CD4-positive, CD25-positive, alpha-beta regulatory T cell (primary cell): ENCODE measurements at regions not wholly inside any gene's neighbourhood (a gene's known extent, or its start where the extent isn't known, plus 50 kb on each side); places are given as distances from the start of the nearest gene placed in this dataset.
"Not testable (repeated sequence)": the region's sequence is repeated elsewhere in the genome, so short reads cannot be mapped to it uniquely, and the experiment has no call there.

ENCODE experiments used
- ATAC-seq, 2 donors: fragments of 150-1000 bp; cut with Tn5 transposase; one replicate each; pipeline ENCODE4 v1.10.0; 2021; ENCODE audit warnings: low read depth in 2 of 2, moderate number of reproducible peaks in 2 of 2, moderate library complexity in 1 of 2
- DNase-seq, 3 donors: peaks; one replicate each; pipeline versions ENCODE4 v3.0.0 to v3.0.0-alpha.2; 2012 to 2022; ENCODE audit warnings: mixed read lengths in 1 of 3
- H3K27ac ChIP-seq: one replicate; pipeline ENCODE4 v1.7.0; 2013; ENCODE audit warnings: mild to moderate bottlenecking, low read length; ENCODE audit not compliant: insufficient read depth, poor library complexity, severe bottlenecking
- H3K27me3 ChIP-seq: one replicate; pipeline ENCODE4 v1.7.0; 2013; ENCODE audit warnings: low read length; ENCODE audit not compliant: control insufficient read depth, insufficient read depth
- H3K36me3 ChIP-seq: one replicate; pipeline ENCODE4 v1.7.0; 2013; ENCODE audit warnings: mild to moderate bottlenecking, low read length, moderate library complexity; ENCODE audit not compliant: control insufficient read depth, insufficient read depth
- H3K4me1 ChIP-seq: 2 replicates; pipeline ENCODE4 v1.7.0; 2013; ENCODE audit warnings: mild to moderate bottlenecking, low read length; ENCODE audit not compliant: insufficient read depth, control insufficient read depth, poor library complexity, severe bottlenecking
- H3K4me3 ChIP-seq: one replicate; pipeline ENCODE4 v1.7.0; 2013; ENCODE audit warnings: low read depth, mild to moderate bottlenecking, low read length, moderate library complexity
- H3K9me3 ChIP-seq, 2 experiments: 1 replicate in 1 of 2; 2 replicates in 1 of 2; pipeline ENCODE4 v1.7.0; 2013; ENCODE audit warnings: low read length in 2 of 2, mild to moderate bottlenecking in 1 of 2, moderate library complexity in 1 of 2; ENCODE audit not compliant: control insufficient read depth in 2 of 2
- H3K27ac Mint-ChIP-seq, 3 donors: one replicate each; pipeline ENCODE4 v1.8.0; 2020 to 2022; ENCODE audit warnings: mild to moderate bottlenecking in 3 of 3, mixed read lengths in 3 of 3, moderate library complexity in 2 of 3
- H3K27me3 Mint-ChIP-seq: one replicate; pipeline ENCODE4 v1.8.0; 2022; ENCODE audit warnings: mild to moderate bottlenecking, mixed read lengths
- H3K36me3 Mint-ChIP-seq: one replicate; pipeline ENCODE4 v1.8.0; 2020; ENCODE audit warnings: mixed read lengths
- H3K4me1 Mint-ChIP-seq, 4 donors: one replicate each; pipeline ENCODE4 v1.8.0; 2020 to 2022; ENCODE audit warnings: mixed read lengths in 4 of 4, mild to moderate bottlenecking in 1 of 4
- H3K4me3 Mint-ChIP-seq, 4 donors: one replicate each; pipeline ENCODE4 v1.8.0; 2020 to 2022; ENCODE audit warnings: mild to moderate bottlenecking in 4 of 4, mixed read lengths in 4 of 4, moderate library complexity in 3 of 4
- H3K9me3 Mint-ChIP-seq, 7 donors: one replicate each; pipeline ENCODE4 v1.8.0; 2020 to 2022; ENCODE audit warnings: mixed read lengths in 7 of 7, mild to moderate bottlenecking in 3 of 7, moderate library complexity in 2 of 7

GRCh38 chr9:65458992-65459391 is 174.0 kb upstream of the FOXD4L5 start:
- Histone ChIP-seq H3K9me3 (peaks cover 0 to 7% of the 10 kb centered on the region in 2 experiments), H3K27ac (no peak overlapping the region), H3K4me1 (no peaks in the 10 kb centered on the region), H3K4me3 (no peak overlapping the region), H3K36me3 (no peaks in the 10 kb centered on the region), H3K27me3 (no peaks in the 10 kb centered on the region)
- H3K4me3 Mint-ChIP-seq = no peak overlapping the region
- no peaks in the 10 kb centered on the region for H3K27me3 Mint-ChIP-seq
- H3K27ac Mint-ChIP-seq = no peak overlapping the region
- ATAC-seq = no peak
- no peak for DNase-seq
- peaks cover 0 to 15% (median 9%) of the 10 kb centered on the region in 7 donors for H3K9me3 Mint-ChIP-seq
- H3K4me1 Mint-ChIP-seq = no peaks in the 10 kb centered on the region
- no peaks in the 10 kb centered on the region for H3K36me3 Mint-ChIP-seq

- H3K9me3 Mint-ChIP-seq = peaks cover 0 to 14% (median 4%) of the 10 kb centered on the region in 7 donors
- Histone ChIP-seq H3K4me1 (no peaks in the 10 kb centered on the region), H3K27me3 (no peaks in the 10 kb centered on the region), H3K36me3 (no peaks in the 10 kb centered on the region), H3K4me3 (no peak overlapping the region), H3K27ac (no peak overlapping the region), H3K9me3 (peaks cover 0 to 7% of the 10 kb centered on the region in 2 experiments)
- no peak for ATAC-seq
- no peak overlapping the region for H3K27ac Mint-ChIP-seq
- H3K4me1 Mint-ChIP-seq = no peaks in the 10 kb centered on the region
- H3K4me3 Mint-ChIP-seq = no peak overlapping the region
- no peaks in the 10 kb centered on the region for H3K27me3 Mint-ChIP-seq
- H3K36me3 Mint-ChIP-seq = no peaks in the 10 kb centered on the region
- no peak for DNase-seq
Measured at GRCh38 chr9:65458465-65458864, 173.5 kb upstream of the FOXD4L5 start.

- H3K9me3 Mint-ChIP-seq = peaks cover 0 to 15% (median 2%) of the 10 kb centered on the region in 7 donors
- not testable (repeated sequence) for H3K27ac Mint-ChIP-seq
Measured at GRCh38 chr9:65456991-65457390, 172.0 kb upstream of the FOXD4L5 start.

GRCh38 chr9:65455751-65456647 is 171.0 kb upstream of the FOXD4L5 start:
- H3K4me1 ChIP-seq, H3K36me3 ChIP-seq, H3K4me3 Mint-ChIP-seq, ATAC-seq, H3K4me1 Mint-ChIP-seq, H3K27me3 Mint-ChIP-seq, H3K4me3 ChIP-seq, H3K27ac ChIP-seq, H3K27me3 ChIP-seq, H3K9me3 ChIP-seq, DNase-seq, H3K27ac Mint-ChIP-seq, H3K36me3 Mint-ChIP-seq: not testable (repeated sequence)
- peaks cover 0 to 17% (median 5%) of the 10 kb centered on the region in 7 donors for H3K9me3 Mint-ChIP-seq

More at GRCh38 chr9:65456991-65457390, 172.0 kb upstream of the FOXD4L5 start:
- not testable (repeated sequence) for H3K36me3 ChIP-seq, H3K27me3 Mint-ChIP-seq, ATAC-seq, H3K27me3 ChIP-seq, DNase-seq, H3K27ac ChIP-seq, H3K9me3 ChIP-seq, H3K4me1 ChIP-seq, H3K4me1 Mint-ChIP-seq, H3K4me3 ChIP-seq, H3K36me3 Mint-ChIP-seq, H3K4me3 Mint-ChIP-seq

GRCh38 chr9:65455136-65455535 is 170.1 kb upstream of the FOXD4L5 start:
- H3K9me3 Mint-ChIP-seq = peaks cover 0 to 16% (median 5%) of the 10 kb centered on the region in 7 donors
- ATAC-seq, DNase-seq, H3K4me1 ChIP-seq, H3K27ac ChIP-seq, H3K36me3 ChIP-seq, H3K4me3 ChIP-seq, H3K27ac Mint-ChIP-seq, H3K4me1 Mint-ChIP-seq, H3K27me3 ChIP-seq, H3K4me3 Mint-ChIP-seq, H3K9me3 ChIP-seq, H3K36me3 Mint-ChIP-seq, H3K27me3 Mint-ChIP-seq: not testable (repeated sequence)

- H3K27me3 ChIP-seq, H3K36me3 ChIP-seq, H3K4me3 Mint-ChIP-seq, H3K4me1 ChIP-seq, H3K27me3 Mint-ChIP-seq, H3K4me1 Mint-ChIP-seq, H3K4me3 ChIP-seq, H3K27ac Mint-ChIP-seq, H3K36me3 Mint-ChIP-seq, DNase-seq, H3K9me3 ChIP-seq, H3K27ac ChIP-seq, ATAC-seq: not testable (repeated sequence)
- H3K9me3 Mint-ChIP-seq = peaks cover 0 to 16% (median 5%) of the 10 kb centered on the region in 7 donors
Measured at GRCh38 chr9:65454666-65455065, 169.7 kb upstream of the FOXD4L5 start.

- H3K9me3 Mint-ChIP-seq = peaks cover 0 to 18% (median 5%) of the 10 kb centered on the region in 7 donors
- not testable (repeated sequence) for ATAC-seq
Measured at GRCh38 chr9:65454034-65454433, 169.0 kb upstream of the FOXD4L5 start.

More at GRCh38 chr9:65454034-65454433, 169.0 kb upstream of the FOXD4L5 start:
- H3K27me3 Mint-ChIP-seq, H3K4me1 ChIP-seq, H3K9me3 ChIP-seq, H3K4me3 Mint-ChIP-seq, H3K27me3 ChIP-seq, H3K27ac Mint-ChIP-seq, H3K4me3 ChIP-seq, H3K36me3 Mint-ChIP-seq, DNase-seq, H3K27ac ChIP-seq, H3K4me1 Mint-ChIP-seq, H3K36me3 ChIP-seq: not testable (repeated sequence)
